Spleen (tissue), 7 donors: ENCODE measurements at regions not wholly inside any gene's neighbourhood (a gene's known extent, or its start where the extent isn't known, plus 50 kb on each side); places are given as distances from the start of the nearest gene placed in this dataset.

ENCODE experiments used
- POLR2A ChIP-seq, 3 donors: fragments of 450-650 bp; IDR thresholded peaks; one replicate each; pipeline ENCODE4 v1.5.1; 2017; ENCODE audit warnings: antibody characterized with exemption in 3 of 3, mild to moderate bottlenecking in 1 of 3
- TF ChIP-seq, protein P1 (sequence below), 11 experiments: fragments of 200-600 bp in 7 of 11; fragments of 450-650 bp in 4 of 11; sonication (generic) in 4 of 11; IDR thresholded peaks in 8 of 11; conservative IDR thresholded peaks in 3 of 11; 1 replicate in 7 of 11; 2 replicates in 4 of 11; pipeline versions ENCODE4 v1.4.0 to v1.8.0; 2016 to 2021; ENCODE audit warnings: antibody characterized with exemption in 11 of 11, inconsistent platforms in 4 of 11, mild to moderate bottlenecking in 1 of 11
- donor health status: DM: no; HTN: no; CAD: no; lungs with moderate emphysema.
- donor health status: DM: no; HTN: no; CAD: no.
- donor health status: DM: no; HTN: no; CAD: no.

DNA sequence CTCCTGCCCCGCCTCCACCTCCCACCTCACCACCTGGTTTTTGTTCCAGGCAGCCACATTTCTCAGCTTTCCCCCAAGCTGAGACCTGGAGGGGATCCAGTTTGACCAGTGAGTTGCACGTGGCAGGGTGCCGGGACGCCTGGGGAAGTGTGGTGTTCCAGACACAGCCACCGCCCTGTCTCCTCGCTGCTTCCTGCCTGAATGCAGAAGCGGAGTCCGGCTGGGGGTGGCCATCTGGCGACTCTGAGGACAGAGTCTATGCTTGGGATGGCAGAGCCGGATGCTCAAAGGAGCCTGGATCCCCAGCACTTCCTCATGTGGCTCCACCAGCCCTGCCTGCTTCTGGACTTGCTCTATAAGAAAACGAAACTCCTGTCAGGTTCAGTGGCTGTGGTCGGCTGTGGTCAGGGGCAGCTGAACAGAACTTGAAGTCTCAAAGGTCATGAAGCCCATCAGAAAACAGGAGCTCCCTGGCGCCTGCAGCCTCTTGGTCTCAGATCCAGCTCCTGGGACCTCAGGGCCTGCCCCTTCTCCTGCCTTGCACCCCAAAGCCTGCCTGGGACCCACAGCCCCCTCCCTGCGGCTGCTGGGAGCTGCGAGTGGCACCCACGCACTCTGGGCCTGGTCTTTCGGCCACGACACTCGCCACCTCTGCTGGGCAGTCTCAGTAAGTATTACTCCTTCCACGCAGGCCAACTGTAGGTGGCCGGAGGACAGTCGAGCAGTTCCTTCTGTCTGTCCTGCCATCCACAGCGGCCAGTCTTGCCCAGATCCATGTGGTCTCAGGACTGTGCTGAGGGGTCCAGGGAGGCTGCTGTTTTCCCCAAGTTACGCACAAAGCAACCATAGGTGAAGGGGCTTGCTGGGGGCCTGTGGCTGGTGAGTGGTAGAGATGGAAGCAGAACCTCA, 112.8 kb upstream of the MEF2A start:
- no peak for TF ChIP-seq POLR2A (IDR thresholded peaks at IDR 0.05)
- TF ChIP-seq, protein P1, sequence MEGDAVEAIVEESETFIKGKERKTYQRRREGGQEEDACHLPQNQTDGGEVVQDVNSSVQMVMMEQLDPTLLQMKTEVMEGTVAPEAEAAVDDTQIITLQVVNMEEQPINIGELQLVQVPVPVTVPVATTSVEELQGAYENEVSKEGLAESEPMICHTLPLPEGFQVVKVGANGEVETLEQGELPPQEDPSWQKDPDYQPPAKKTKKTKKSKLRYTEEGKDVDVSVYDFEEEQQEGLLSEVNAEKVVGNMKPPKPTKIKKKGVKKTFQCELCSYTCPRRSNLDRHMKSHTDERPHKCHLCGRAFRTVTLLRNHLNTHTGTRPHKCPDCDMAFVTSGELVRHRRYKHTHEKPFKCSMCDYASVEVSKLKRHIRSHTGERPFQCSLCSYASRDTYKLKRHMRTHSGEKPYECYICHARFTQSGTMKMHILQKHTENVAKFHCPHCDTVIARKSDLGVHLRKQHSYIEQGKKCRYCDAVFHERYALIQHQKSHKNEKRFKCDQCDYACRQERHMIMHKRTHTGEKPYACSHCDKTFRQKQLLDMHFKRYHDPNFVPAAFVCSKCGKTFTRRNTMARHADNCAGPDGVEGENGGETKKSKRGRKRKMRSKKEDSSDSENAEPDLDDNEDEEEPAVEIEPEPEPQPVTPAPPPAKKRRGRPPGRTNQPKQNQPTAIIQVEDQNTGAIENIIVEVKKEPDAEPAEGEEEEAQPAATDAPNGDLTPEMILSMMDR (IDR thresholded peaks at IDR 0.05 in 8 of 11, conservative IDR thresholded peaks at IDR 0.05 in 3 of 11), result no peak
